DMS 273 (cell line): ENCODE measurements at regions not wholly inside any gene's neighbourhood (a gene's known extent, or its start where the extent isn't known, plus 50 kb on each side); places are given as distances from the start of the nearest gene placed in this dataset.

Source experiments
- DNase-seq: peaks from one replicate; lab custom pipeline; 2025; ENCODE audit not compliant: unreplicated experiment; lab: John Stamatoyannopoulos, UW

- peak; percentile 53 for DNase-seq
These were observed 61.4 kb upstream of the ELK3 start for GRCh38 chr12:96132819-96133218.

- no peak for DNase-seq
These were observed 60.0 kb upstream of the ELK3 start for GRCh38 chr12:96134200-96134599.

- no peak for DNase-seq
These were observed 58.0 kb upstream of the ELK3 start for GRCh38 chr12:96136161-96136560.

GRCh38 chr12:96136725-96137378, 57.3 kb upstream of the ELK3 start:
- DNase-seq, result no peak

GRCh38 chr12:96140174-96140573, 54.0 kb upstream of the ELK3 start:
- DNase-seq, result no peak

GRCh38 chr12:96141216-96141912, 52.8 kb upstream of the ELK3 start:
- no peak for DNase-seq

- no peak for DNase-seq
These were observed 50.8 kb upstream of the ELK3 start for GRCh38 chr12:96143392-96143791.

GRCh38 chr12:96143827-96144565, 50.2 kb upstream of the ELK3 start:
- DNase-seq, result no peak
